ENCODE measurements at regions not wholly inside any gene's neighbourhood (a gene's known extent, or its start where the extent isn't known, plus 50 kb on each side); places are given as distances from the start of the nearest gene placed in this dataset.

DNA sequence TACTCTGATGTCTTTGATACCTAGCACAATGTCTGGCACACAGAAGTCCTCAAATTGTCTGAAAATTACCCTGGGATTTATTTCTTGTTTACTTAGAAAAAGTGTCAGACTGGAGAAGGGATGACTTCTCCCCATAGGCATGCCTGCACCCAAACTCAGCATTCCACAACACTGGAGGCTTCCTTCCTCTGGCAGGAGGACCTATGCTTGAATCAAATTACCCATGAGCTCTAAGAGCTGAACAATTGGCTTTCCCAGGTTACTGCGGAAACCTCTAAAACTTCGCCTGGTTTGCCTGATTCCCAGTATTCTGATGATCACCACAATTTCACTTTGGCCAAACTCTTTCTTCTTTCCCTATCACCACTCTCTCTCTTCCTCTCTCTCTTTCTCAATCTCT, 217.4 kb downstream of the DIPK2A start:
- no peak for ATAC-seq
- TF ChIP-seq, protein P1, sequence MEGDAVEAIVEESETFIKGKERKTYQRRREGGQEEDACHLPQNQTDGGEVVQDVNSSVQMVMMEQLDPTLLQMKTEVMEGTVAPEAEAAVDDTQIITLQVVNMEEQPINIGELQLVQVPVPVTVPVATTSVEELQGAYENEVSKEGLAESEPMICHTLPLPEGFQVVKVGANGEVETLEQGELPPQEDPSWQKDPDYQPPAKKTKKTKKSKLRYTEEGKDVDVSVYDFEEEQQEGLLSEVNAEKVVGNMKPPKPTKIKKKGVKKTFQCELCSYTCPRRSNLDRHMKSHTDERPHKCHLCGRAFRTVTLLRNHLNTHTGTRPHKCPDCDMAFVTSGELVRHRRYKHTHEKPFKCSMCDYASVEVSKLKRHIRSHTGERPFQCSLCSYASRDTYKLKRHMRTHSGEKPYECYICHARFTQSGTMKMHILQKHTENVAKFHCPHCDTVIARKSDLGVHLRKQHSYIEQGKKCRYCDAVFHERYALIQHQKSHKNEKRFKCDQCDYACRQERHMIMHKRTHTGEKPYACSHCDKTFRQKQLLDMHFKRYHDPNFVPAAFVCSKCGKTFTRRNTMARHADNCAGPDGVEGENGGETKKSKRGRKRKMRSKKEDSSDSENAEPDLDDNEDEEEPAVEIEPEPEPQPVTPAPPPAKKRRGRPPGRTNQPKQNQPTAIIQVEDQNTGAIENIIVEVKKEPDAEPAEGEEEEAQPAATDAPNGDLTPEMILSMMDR (IDR thresholded peaks at IDR 0.05): no peak
- no peak for TF ChIP-seq POLR2A (IDR thresholded peaks at IDR 0.05)
- no peaks in the 10 kb centered on the region for H3K4me1 ChIP-seq
- intact Hi-C loops (cut with DNase I): no loop called here
- H3K36me3 ChIP-seq (replicated peaks in 1 of 2; ENCODE audit: insufficient read depth in 1 of 2, low read depth in 2 of 2): no peaks in the 10 kb centered on the region
- H3K4me3 ChIP-seq: no peak overlapping the region
- no peaks in the 10 kb centered on the region for H3K9me3 ChIP-seq
- no peaks in the 10 kb centered on the region for H3K27me3 ChIP-seq
- no peak overlapping the region for H3K27ac ChIP-seq
- no peak for DNase-seq
- 92 to 98% methylated on average over 2 of the region's 2 CpGs for WGBS, 2 donors

DNA sequence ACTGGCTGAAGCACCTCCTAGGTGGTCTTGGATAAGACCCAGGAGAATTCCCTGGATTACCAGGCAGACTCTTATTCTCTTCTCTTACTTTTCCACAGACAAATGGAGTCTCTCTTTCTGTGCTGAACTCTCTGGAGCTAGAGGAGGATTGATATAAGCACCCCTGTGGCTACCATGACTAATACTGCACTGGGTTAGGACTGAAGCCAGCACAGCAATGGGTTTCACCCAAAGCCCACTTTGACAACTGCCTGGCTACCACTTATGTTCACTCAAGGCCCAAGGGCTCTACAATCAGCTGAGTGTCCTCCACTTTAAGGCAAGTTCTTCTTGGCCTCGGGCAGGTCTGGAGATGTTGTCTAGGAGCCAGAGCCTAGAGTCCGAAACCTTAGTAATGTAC, 225.5 kb downstream of the DIPK2A start:
- WGBS, 2 donors: 94 to 100% methylated on average over 2 of the region's 2 CpGs
- Histone ChIP-seq H3K4me1 (no peaks in the 10 kb centered on the region), H3K27me3 (no peaks in the 10 kb centered on the region), H3K4me3 (no peak overlapping the region), H3K27ac (no peak overlapping the region), H3K36me3 (replicated peaks in 1 of 2; ENCODE audit: insufficient read depth in 1 of 2, low read depth in 2 of 2) (no peaks in the 10 kb centered on the region), H3K9me3 (peaks cover 0 to 8% (median 0%) of the 10 kb centered on the region in 3 donors)
- TF ChIP-seq, protein P1 (IDR thresholded peaks at IDR 0.05): no peak
- no peak for TF ChIP-seq POLR2A (IDR thresholded peaks at IDR 0.05)
- intact Hi-C loops (cut with DNase I): no loop called here
- ATAC-seq (no peak), DNase-seq (no peak)

DNA sequence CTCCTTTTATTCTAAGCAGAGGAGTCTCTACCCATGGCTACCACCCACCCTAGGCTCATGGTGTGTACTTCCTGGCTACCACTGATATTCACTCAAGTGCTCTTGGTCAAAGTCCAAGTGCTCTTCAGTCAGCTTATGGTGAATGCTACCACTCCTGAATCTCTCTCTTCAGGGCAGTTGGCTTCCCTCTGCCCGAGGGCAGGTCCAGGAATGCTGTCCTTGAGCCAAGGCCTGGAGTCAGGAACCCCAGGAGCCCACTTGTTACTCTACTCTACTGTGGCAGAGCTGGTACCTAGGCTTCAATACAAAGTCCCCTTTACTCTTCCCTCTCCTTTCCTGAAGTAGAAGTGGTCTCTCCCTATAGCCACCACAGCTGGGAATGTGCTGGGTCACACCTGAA, 226.0 kb downstream of the DIPK2A start:
- DNase-seq (no peak), ATAC-seq (no peak)
- Histone ChIP-seq H3K4me1 (no peaks in the 10 kb centered on the region), H3K9me3 (peaks cover 0 to 8% (median 0%) of the 10 kb centered on the region in 3 donors), H3K4me3 (no peak overlapping the region), H3K36me3 (replicated peaks in 1 of 2; ENCODE audit: insufficient read depth in 1 of 2, low read depth in 2 of 2) (no peaks in the 10 kb centered on the region), H3K27me3 (no peaks in the 10 kb centered on the region), H3K27ac (no peak overlapping the region)
- TF ChIP-seq POLR2A (IDR thresholded peaks at IDR 0.05): no peak
- TF ChIP-seq, protein P1 (IDR thresholded peaks at IDR 0.05): no peak
- intact Hi-C loops (cut with DNase I): no loop called here
- WGBS, 2 donors: 91 to 100% methylated on average over 1 of the region's 1 CpG

DNA sequence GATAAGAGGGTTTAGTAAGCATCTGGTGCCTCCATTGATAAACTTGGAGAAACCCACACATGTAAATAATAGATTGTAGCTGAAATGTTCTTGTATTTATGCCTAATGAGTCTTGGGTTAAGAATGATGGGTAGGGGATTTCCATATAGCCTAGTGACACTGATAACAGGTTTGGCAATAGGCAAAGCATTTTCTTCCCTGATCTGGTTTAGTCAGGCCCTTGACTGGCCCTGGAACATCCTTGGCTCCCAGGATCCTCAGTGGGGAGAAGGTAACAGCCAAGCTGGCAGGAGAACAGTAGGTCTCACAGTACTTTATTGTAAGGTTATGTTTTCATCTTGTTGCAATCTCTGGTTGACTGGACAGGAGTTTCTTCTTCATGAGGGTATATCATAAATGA, 228.4 kb downstream of the DIPK2A start:
- no peak for ATAC-seq
- no peak for TF ChIP-seq POLR2A (IDR thresholded peaks at IDR 0.05)
- TF ChIP-seq, protein P1 (IDR thresholded peaks at IDR 0.05): no peak
- no peaks in the 10 kb centered on the region for H3K27me3 ChIP-seq

DNA sequence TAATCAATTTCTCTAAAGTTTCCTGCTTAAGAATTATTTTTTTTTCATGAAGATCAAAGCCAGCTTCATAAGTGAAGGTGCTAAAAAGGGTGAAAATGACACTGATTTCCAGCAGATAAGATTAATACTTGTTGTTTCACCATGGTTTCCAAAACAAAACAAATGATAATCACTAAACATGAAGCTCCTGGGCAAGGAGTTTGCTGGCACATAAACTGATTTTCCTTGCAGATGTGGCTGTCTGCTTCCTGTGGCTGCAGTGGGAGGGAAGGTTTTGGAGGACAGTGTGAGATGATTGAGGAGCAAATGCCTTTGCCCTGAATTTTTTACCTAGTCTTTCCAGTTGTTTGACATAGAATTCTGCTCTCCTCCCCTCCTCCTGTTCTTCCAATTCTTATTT, 228.8 kb downstream of the DIPK2A start:
- Histone ChIP-seq H3K27ac (no peak overlapping the region), H3K27me3 (no peaks in the 10 kb centered on the region), H3K4me1 (no peaks in the 10 kb centered on the region), H3K9me3 (no peaks in the 10 kb centered on the region), H3K4me3 (no peak overlapping the region), H3K36me3 (replicated peaks in 1 of 2; ENCODE audit: insufficient read depth in 1 of 2, low read depth in 2 of 2) (no peaks in the 10 kb centered on the region)
- intact Hi-C loops (cut with DNase I): no loop called here
- ATAC-seq: no peak
- TF ChIP-seq, protein P1 (IDR thresholded peaks at IDR 0.05): no peak
- TF ChIP-seq POLR2A (IDR thresholded peaks at IDR 0.05): no peak
- DNase-seq: no peak

More for the DNA sequence above, 228.4 kb downstream of the DIPK2A start:
- Histone ChIP-seq H3K4me1 (no peaks in the 10 kb centered on the region), H3K9me3 (peaks cover 0 to under 1% (median 0%) of the 10 kb centered on the region in 3 donors), H3K4me3 (no peak overlapping the region), H3K27ac (no peak overlapping the region), H3K36me3 (replicated peaks in 1 of 2; ENCODE audit: insufficient read depth in 1 of 2, low read depth in 2 of 2) (no peaks in the 10 kb centered on the region)
- no peak for DNase-seq
- intact Hi-C loops (cut with DNase I): no loop called here

Measured in body of pancreas (tissue), 4 donors.